ENCODE measurements at regions not wholly inside any gene's neighbourhood (a gene's known extent, or its start where the extent isn't known, plus 50 kb on each side); places are given as distances from the start of the nearest gene placed in this dataset.

GRCh38 chr2:59096973-59097372 lies 855.8 kb upstream of the FANCL start:
- DNase-seq = no peak

- no peak for DNase-seq
These were observed 852.4 kb upstream of the FANCL start for GRCh38 chr2:59093571-59093970.

- no peak for DNase-seq
These were observed 843.2 kb upstream of the FANCL start for GRCh38 chr2:59084326-59084725.

GRCh38 chr2:59083075-59083828 lies 842.1 kb upstream of the FANCL start:
- DNase-seq = no peak

GRCh38 chr2:59082657-59083056 lies 841.5 kb upstream of the FANCL start:
- DNase-seq = no peak

GRCh38 chr2:59080451-59081181 lies 839.5 kb upstream of the FANCL start:
- DNase-seq = no peak

GRCh38 chr2:59077981-59078531 lies 836.9 kb upstream of the FANCL start:
- no peak for DNase-seq

- no peak for DNase-seq
These were observed 836.1 kb upstream of the FANCL start for GRCh38 chr2:59077026-59077725.

GRCh38 chr2:59076079-59076619 lies 835.0 kb upstream of the FANCL start:
- no peak for DNase-seq

GRCh38 chr2:59074071-59074470 lies 832.9 kb upstream of the FANCL start:
- DNase-seq = no peak

- no peak for DNase-seq
These were observed 832.2 kb upstream of the FANCL start for GRCh38 chr2:59073286-59073685.

- DNase-seq = no peak
These were observed 827.1 kb upstream of the FANCL start for GRCh38 chr2:59068255-59068654.

- DNase-seq = no peak
These were observed 825.8 kb upstream of the FANCL start for GRCh38 chr2:59066787-59067399.

- no peak for DNase-seq
These were observed 806.4 kb upstream of the FANCL start for GRCh38 chr2:59047373-59047995.

GRCh38 chr2:59046401-59047372 lies 805.6 kb upstream of the FANCL start:
- no peak for DNase-seq

- no peak for DNase-seq
These were observed 803.6 kb upstream of the FANCL start for GRCh38 chr2:59044736-59045135.

GRCh38 chr2:59041139-59041538 lies 800.0 kb upstream of the FANCL start:
- no peak for DNase-seq

GRCh38 chr2:59034837-59035236 lies 793.7 kb upstream of the FANCL start:
- no peak for DNase-seq

- no peak for DNase-seq
These were observed 793.0 kb upstream of the FANCL start for GRCh38 chr2:59034106-59034505.

- no peak for DNase-seq
These were observed 792.5 kb upstream of the FANCL start for GRCh38 chr2:59033661-59034060.

- DNase-seq = no peak
These were observed 791.4 kb upstream of the FANCL start for GRCh38 chr2:59032499-59032898.

Data from T-helper 2 cell (primary cell).